Body of pancreas (tissue), 4 donors: ENCODE measurements at regions not wholly inside any gene's neighbourhood (a gene's known extent, or its start where the extent isn't known, plus 50 kb on each side); places are given as distances from the start of the nearest gene placed in this dataset.

Source experiments
- POLR2A ChIP-seq, 3 donors: fragments of 450-650 bp; IDR thresholded peaks; one replicate each; pipeline ENCODE4 v1.6.1; 2016; ENCODE audit warnings: antibody characterized with exemption in 3 of 3, mild to moderate bottlenecking in 2 of 3
- TF ChIP-seq, protein P1 (sequence below), 7 experiments: fragments of 450-650 bp in 4 of 7; fragments of 200-600 bp in 3 of 7; sonication (generic) in 3 of 7; IDR thresholded peaks; one replicate each; pipeline ENCODE4 v1.5.1; 2016 to 2019; ENCODE audit warnings: antibody characterized with exemption in 7 of 7

DNA sequence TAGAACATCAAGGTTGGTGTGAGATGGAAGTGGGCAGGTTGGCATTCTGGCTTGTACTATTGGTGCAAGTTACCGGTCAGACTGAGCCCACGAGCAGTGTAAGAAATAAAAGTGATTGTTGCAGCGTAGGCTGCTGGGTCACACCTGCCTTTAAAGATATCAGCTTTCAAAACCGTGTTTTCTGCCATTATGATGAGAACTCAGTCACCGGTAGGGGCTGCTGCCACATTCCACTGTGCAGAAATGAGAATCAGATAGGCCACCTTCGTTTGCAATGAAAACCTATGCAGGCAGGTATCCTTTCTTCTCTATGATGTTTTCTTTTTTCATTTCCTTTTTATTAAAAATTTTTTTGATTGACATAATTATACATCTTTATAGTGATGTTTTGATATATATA, 168.5 kb downstream of the MYLK4 start:
- TF ChIP-seq, protein P1, sequence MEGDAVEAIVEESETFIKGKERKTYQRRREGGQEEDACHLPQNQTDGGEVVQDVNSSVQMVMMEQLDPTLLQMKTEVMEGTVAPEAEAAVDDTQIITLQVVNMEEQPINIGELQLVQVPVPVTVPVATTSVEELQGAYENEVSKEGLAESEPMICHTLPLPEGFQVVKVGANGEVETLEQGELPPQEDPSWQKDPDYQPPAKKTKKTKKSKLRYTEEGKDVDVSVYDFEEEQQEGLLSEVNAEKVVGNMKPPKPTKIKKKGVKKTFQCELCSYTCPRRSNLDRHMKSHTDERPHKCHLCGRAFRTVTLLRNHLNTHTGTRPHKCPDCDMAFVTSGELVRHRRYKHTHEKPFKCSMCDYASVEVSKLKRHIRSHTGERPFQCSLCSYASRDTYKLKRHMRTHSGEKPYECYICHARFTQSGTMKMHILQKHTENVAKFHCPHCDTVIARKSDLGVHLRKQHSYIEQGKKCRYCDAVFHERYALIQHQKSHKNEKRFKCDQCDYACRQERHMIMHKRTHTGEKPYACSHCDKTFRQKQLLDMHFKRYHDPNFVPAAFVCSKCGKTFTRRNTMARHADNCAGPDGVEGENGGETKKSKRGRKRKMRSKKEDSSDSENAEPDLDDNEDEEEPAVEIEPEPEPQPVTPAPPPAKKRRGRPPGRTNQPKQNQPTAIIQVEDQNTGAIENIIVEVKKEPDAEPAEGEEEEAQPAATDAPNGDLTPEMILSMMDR (IDR thresholded peaks at IDR 0.05): no peak
- TF ChIP-seq POLR2A (IDR thresholded peaks at IDR 0.05): no peak
